HG03457 (cell line): ENCODE measurements at regions not wholly inside any gene's neighbourhood (a gene's known extent, or its start where the extent isn't known, plus 50 kb on each side); places are given as distances from the start of the nearest gene placed in this dataset.
"Not testable (repeated sequence)": the region's sequence is repeated elsewhere in the genome, so short reads cannot be mapped to it uniquely, and the experiment has no call there.

Source experiments
- ATAC-seq: cut with Tn5 transposase; IDR thresholded peaks from one replicate; pipeline ENCODE4 v1.9.1; 2021; ENCODE audit warnings: moderate number of reproducible peaks; ENCODE audit not compliant: unreplicated experiment

DNA sequence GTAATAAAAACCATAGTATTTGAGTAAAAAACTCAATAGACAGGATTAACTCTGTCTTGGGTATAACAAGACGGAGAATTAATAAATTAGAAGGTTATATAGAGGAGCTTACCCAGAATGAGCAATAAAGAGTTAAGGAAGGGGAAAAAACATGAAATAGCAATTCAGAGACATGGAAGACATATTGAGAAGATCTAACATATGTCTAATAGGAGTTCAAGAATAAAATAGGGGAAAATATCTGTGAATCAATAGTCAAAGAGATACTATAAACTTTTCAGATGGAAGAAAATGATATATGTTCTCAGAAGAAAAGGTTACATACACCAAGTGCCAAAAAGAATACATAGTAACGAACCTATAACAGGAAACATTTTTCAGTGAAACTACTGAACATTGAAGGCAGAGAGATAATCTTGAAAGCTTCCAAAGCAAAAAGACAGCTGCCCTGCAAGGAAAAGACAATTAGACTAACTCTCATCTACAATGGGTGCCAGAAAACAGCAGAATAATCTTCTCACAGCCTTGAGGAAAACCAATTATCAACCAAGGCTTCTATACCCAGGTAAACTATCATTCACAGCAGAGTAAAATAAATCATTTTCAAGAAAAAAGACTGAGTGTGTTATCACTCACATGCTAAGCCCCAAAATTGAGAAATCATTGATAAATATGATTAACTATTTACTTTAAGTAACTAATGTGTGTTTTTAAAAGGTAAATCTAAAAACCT lies 106.0 kb downstream of the ENC1 start:
- no peak for ATAC-seq

GRCh38 chr5:74530326-74531050 lies 110.0 kb downstream of the ENC1 start:
- ATAC-seq: no peak

DNA sequence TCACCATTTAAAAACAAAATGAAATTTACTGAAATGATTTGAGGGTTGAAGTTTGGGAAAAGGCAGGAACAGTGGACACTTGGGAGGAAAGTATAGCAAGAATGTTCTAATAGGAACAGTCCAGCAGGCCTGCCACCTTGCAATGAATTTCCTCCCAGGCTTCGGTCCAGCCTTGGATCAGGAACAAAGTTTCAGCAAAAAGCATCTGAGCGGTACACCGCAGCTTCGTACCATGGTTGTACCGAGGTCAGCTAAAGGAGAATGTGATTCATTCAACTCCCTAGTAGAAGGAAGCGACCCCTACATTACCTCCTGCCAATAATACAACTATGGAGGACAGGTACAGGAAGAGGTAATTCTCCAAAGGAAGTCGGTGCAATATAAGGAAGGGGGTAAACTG lies 111.4 kb downstream of the ENC1 start:
- no peak for ATAC-seq

DNA sequence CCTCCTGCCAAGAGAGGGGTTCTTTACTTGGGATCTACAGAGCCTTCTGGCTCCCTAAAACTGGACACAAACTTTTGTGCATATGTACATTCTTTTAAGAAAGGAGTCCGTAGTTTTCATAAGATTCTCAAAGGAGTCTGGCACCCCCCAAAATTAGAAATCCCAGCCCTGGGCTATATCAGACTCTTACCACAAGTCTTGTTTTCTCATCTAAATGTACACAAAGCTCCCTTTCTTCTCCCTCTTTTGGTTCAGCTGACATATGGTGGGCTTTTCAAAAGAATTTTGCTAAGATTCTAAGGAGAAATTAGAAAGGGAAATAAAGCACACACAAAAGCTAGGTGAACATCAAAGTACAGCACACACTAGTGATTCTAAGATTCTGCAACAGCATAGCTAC lies 114.4 kb downstream of the ENC1 start:
- no peak for ATAC-seq

DNA sequence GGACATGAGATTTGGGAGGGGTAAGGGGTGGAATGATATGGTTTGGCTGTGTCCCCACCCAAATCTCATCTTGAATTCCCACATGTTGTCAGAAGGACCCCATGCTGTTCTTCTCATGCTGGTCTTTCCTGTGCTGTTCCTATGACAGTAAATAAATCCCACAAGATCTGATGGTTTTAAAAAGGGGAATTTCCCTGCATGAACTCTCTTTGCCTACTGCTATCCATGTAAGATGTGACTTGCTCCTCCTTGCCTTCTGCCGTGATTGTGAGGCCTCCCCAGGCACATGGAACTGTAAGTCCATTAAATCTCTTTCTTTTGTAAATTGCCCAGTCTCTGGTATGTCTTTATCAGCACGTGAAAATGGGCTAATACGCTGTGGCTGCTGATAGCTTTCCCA lies 115.8 kb downstream of the ENC1 start:
- not testable (repeated sequence) for ATAC-seq

DNA sequence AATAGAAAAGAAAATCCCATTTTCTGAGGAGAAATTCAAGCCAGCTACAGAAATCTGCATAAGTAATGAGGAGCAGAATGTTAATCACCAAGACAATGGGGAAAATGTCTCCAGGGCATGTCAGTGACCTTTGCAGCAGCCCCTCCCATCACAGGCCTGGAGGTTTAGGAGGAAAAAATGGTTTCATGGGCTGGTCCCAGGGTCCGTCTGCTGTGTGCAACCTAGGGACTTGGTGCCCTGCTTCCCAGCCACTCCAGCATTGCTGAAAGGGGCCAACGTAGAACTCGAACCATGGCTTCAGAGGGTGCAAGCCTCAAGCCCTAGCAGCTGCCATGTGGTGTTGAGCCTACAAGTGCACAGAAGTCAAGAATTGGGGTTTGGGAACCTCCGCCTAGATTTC lies 116.8 kb downstream of the ENC1 start:
- not testable (repeated sequence) for ATAC-seq

DNA sequence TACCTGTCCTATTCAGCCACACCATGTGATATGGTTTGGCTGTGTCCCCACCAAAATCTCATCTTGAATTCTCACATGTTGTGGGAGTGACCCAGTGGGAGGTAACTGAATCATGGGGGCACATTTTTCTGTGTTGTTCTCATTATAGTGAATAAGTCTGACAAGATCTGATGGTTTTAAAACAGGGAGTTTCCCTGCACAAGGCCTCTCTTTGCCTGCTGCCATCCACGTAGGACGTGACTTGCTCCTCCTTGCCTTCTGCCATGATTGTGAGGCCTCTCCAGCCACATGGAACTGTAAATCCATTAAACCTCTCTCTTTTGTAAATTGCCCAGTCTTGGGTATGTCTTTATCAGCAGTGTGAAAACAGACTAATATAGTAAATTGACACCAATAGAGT lies 117.7 kb downstream of the ENC1 start:
- not testable (repeated sequence) for ATAC-seq

- no peak for ATAC-seq
Measured at GRCh38 chr5:74521401-74521800, 119.1 kb downstream of the ENC1 start.

DNA sequence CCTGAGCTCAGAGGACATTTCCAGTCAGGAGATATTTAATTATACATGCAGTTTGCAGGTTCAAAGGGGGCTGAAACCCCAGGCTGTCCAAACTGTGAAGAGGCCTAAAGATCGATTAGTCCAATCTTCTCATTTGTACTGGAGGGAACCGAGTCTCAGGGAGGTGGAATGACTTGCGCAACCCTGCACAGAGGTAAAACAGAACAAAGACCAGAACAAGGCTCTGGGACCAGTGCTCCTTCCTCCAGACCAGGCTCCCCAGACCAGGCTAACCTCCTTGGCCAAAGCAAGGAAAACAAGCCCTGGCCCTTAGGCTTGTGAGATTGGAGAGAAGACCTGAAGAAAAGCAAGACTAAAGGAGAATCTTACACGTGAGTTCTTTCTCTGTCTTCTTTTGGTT lies 120.8 kb downstream of the ENC1 start:
- ATAC-seq: no peak

DNA sequence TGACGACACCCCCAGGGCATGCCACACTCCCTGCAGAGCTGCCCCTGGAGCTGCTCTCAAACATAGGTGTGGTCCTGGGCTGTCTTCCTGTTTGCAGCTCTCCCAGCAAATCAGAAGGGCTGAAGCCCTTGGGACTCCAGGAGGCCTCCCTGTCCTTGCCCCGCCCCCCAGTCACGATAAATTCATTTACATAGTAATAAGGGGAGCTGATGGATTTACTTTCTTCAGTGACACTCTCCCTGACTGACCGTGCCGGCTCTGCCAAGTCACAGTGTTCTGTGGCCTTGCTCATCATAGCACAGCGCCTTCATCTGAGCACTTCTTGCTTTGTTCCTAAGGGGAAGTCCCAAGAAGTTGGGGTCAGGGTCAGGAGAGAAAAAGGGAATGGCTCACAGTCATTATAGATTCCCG lies 121.4 kb downstream of the ENC1 start:
- no peak for ATAC-seq

DNA sequence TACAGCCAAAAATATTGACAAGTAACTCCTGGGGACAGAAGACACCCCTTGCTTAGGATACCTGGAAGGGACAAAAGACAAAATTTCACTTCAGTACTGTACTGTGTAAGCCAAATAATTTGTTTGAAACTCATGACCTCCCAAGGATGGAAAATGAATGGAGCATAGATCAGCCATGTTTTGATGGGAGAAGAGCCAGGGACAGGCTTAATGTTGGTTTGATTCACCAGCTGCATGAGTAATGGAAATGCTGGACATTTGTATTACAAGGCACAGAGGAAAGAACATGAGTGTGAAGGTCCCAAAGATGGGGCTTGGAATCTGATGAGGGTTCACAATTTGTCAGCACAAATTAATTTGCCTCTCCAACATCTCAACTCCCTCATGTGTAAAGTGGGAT lies 122.8 kb downstream of the ENC1 start:
- ATAC-seq: no peak

DNA sequence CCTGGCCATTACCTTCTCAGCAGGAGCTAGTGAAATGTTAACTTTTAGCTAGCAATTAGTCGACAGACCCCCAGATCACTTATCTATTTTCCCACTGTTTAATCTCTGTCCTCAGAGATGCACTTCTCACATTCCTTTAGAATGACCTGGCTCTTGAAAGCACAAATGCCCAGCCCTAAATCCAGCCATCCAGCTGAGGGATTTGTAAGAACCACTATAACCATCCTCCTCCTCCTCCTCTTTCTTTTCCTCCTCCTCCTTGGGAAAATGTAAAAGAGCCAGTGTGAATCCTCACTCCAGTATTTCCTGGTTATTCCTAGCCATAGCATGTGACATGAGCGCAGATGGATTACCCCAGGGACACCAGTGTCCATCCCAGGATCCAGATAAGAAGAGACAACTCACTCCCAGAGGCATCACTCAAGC lies 124.3 kb downstream of the ENC1 start:
- ATAC-seq: no peak

DNA sequence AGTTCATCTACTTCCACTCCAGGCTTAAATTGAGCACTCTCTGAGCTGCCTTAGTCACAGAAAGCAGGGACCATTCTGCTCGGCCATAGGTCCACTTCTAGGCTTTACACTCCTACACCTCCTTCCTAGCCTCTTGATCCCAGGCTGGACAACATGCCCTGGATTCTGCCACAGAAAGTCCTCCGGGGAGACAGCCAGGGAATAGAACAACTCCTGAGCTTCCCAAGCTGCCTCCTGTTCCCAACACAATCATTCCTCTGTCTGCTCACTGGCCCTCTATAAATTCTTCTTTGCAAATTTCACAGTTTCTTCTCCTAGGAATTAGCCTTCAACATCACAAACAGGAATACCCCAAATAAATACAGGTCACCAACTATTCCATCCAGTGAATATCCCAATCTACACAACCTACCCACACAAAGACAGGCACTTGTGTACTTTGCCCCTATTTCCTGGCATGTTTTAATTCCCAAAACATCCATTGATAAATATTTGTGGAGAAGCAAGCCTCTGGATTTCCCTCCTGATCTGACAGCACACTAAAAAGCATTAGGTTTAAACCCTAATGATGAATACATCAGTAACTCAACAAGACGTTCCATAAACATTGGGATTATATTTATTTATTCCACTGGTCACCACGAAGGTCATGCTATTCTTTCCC lies 125.5 kb downstream of the ENC1 start:
- ATAC-seq: no peak

DNA sequence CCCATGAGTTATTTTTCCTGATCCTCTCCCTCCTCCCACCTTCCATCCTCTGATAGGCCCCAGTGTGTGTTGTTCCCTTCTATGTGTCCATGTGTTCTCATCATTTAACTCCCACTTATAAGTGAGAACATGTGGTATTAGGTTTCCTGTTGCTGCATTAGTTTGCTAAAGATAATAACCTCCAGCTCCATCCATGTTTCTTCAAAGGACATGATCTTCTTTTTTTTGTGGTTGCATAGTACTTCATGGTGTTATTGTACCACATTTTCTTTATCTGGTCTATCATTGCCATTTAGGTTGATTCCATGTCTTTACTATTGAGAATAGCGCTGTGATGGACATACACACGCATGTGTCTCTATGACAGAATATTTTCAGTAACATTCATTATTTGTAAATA lies 128.8 kb downstream of the ENC1 start:
- ATAC-seq: not testable (repeated sequence)

DNA sequence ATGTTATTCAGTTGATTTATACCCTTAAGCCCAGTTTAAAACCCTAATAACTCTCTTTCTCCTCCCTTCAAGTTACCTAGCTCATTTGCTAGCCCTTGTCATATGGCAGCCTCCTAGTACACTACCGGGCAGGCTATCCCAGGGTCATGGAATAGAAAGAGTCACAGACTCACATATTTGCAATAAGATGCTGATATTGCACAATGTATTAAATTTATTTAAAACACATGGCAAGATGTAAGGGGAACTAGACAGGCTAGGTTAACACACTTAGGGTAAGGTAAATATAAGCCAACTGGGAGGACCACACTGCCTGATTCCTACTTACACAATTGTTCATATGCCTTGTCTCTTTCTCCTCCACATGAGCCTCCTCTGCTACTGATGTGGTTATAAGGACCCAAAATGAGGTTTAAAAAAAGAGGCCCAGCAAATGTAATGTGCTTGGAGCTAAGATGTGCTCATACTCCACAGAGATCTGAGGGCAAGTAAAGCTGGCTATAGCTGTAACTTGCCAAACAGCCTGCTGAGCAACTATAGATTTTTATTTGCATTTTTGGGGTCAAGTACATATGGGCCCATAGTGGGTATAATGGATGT lies 130.0 kb downstream of the ENC1 start:
- ATAC-seq: no peak

DNA sequence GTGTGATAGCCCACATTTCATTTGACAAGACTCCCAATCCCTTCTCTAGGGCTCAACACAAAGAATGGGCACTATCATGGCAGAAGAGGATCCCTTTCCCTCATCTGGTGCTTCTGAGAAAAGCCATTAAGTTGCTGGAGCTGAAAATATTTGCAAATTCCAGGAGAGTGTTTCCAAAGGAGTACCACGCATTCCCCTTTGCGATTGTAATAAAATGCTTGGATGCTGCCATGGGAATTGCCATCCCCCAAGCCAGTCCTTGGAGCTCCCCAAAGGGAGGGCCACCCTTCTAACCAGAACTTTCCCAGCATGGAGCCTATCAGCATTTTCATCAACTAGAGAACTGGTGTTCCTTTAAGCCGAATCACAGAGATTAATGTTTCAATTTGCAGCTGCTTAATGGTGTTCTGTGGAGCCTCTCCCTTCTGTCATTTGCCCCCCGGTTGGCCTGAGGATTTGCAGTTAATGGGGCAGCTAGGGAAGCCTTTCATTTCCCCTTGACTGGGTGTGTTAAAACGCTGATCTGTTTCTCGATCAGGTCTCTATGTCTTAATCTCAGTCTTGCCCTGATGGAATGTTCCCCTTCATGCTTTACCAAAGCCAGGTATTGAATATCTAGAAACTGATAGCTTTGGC lies 133.0 kb downstream of the ENC1 start:
- ATAC-seq: no peak

DNA sequence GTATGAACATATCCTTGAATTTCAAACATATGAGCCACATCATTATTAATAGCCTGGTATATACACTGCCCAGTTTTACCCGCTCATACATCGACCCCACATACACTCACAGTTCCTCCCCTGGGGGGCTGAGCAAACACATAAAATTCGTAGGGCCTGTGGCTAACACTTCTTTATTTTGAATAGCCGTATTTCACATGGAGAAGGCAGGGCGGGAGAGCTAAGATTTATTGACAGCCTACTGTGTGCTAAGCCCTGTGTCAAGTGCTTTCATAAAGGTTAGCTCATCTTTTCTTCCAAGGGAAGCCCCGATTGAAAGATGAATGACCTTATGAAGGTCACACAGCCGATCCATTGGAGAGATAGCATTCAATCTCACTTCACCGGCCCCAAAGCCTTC lies 134.4 kb downstream of the ENC1 start:
- ATAC-seq: no peak

GRCh38 chr5:74504463-74504862 lies 136.1 kb downstream of the ENC1 start:
- no peak for ATAC-seq

DNA sequence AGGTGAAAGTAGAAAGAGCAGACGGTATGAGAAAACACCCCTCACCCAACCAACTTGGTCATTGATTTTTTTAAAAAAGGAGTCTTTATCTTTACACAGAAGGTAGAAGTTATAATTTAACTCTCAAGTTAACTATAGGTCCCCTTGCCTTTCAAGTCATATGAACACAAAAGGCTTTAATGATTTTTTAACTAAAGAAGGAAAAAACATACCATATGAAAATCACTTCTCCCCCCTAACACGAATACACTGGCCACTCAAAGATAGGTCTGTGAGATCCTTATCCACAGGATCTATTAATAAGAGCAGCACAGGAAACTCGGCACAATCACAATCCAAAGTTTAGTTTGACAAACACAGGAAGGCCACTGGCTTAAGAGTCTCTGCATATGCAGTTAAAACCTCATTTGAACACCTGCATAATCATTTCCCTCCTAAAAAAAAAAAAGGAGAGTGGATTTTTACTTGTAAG lies 138.0 kb downstream of the ENC1 start:
- ATAC-seq: no peak

DNA sequence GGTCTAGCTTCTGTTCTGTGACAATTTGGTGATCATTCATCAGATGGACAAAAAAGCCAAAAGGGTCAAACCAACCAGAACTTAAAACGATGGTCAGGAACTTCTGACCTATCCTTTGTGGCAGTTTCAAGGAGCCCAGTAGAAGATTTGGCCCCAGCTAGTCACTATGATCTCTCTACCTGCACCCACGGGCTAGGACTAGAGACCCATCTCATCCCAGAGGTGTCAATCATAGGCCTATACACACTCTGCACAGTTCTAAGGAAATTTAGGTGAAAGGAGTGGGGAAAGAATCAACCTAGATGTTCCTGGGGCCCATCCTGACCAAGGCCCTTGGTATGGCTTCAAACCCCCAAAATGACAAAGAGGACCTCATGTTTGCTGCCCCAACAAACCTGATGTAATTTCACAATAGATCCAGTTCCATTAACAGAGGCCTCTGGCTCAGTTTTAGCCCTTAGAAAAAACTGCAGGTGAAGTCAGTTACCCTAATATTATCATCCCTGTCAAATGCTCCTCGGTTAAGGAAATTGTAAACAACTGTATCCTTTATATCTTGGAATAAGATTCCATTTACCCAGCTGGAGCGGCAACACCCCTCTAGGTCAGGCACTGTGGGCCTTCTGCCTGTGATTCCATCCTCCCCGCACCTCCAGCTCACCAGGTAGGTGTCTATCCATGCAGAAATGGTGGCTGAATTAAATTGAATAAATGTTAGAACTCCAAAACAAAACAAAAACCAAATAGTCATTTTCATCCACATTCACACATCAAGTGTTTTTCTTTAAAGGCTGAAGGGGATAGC lies 138.7 kb downstream of the ENC1 start:
- ATAC-seq: no peak
